HFFc6 (cell line): ENCODE measurements at regions not wholly inside any gene's neighbourhood (a gene's known extent, or its start where the extent isn't known, plus 50 kb on each side); places are given as distances from the start of the nearest gene placed in this dataset.

Source experiments
- DNase-seq: peaks from one replicate; pipeline ENCODE4 v3.0.0-alpha.2; 2018
- H3K27ac Mint-ChIP-seq: 2 replicates; pipeline ENCODE4 v1.8.0; 2020; ENCODE audit warnings: mild to moderate bottlenecking, mixed read lengths
- H3K27me3 Mint-ChIP-seq: 2 replicates; pipeline ENCODE4 v1.8.0; 2021; ENCODE audit warnings: mild to moderate bottlenecking, moderate library complexity, mixed read lengths; ENCODE audit not compliant: insufficient read depth
- H3K36me3 Mint-ChIP-seq: 2 replicates; pipeline ENCODE4 v1.8.0; 2021; ENCODE audit warnings: low read depth, mixed read lengths
- H3K4me1 Mint-ChIP-seq: 2 replicates; pipeline ENCODE4 v1.8.0; 2020; ENCODE audit warnings: low read depth, mixed read lengths
- H3K4me3 Mint-ChIP-seq: 2 replicates; pipeline ENCODE4 v1.8.0; 2020; ENCODE audit warnings: mild to moderate bottlenecking, moderate library complexity, mixed read lengths
- H3K9me3 Mint-ChIP-seq: 2 replicates; pipeline ENCODE4 v1.8.0; 2020; ENCODE audit warnings: mild to moderate bottlenecking, mixed read lengths
- CTCF ChIP-seq: fragments of 200-600 bp; sonication (generic); IDR thresholded peaks from 2 replicates; pipeline ENCODE4 v1.5.0; 2021; ENCODE audit warnings: antibody characterized with exemption, mild to moderate bottlenecking

GRCh38 chr1:37244083-37244480, 209.8 kb upstream of the GRIK3 start:
- Mint-ChIP-seq H3K27me3 (no peaks in the 10 kb centered on the region), H3K36me3 (peaks cover 5% of the 10 kb centered on the region), H3K9me3 (peaks cover 39% of the 10 kb centered on the region)

GRCh38 chr1:37244815-37245214, 210.5 kb upstream of the GRIK3 start:
- Mint-ChIP-seq H3K4me1 (no peaks in the 10 kb centered on the region), H3K27me3 (no peaks in the 10 kb centered on the region), H3K9me3 (peaks cover 37% of the 10 kb centered on the region), H3K36me3 (peaks cover 5% of the 10 kb centered on the region), H3K4me3 (no peak overlapping the region), H3K27ac (no peak overlapping the region)
- no peak for TF ChIP-seq CTCF
- no peak for DNase-seq

More at GRCh38 chr1:37244083-37244480, 209.8 kb upstream of the GRIK3 start:
- Mint-ChIP-seq H3K4me3 (no peak overlapping the region), H3K4me1 (no peaks in the 10 kb centered on the region), H3K27ac (no peak overlapping the region)
- TF ChIP-seq CTCF: no peak
- DNase-seq: no peak

GRCh38 chr1:37246631-37247030, 212.3 kb upstream of the GRIK3 start:
- no peaks in the 10 kb centered on the region for H3K4me1 Mint-ChIP-seq
- DNase-seq: no peak
- peaks cover 5% of the 10 kb centered on the region for H3K36me3 Mint-ChIP-seq
- H3K9me3 Mint-ChIP-seq: peaks cover 39% of the 10 kb centered on the region
- no peaks in the 10 kb centered on the region for H3K27me3 Mint-ChIP-seq
- H3K27ac Mint-ChIP-seq: no peak overlapping the region
- no peak for TF ChIP-seq CTCF
- H3K4me3 Mint-ChIP-seq: no peak overlapping the region

- no peak overlapping the region for H3K4me3 Mint-ChIP-seq
- no peak for DNase-seq
- H3K27me3 Mint-ChIP-seq: peaks cover 3% of the 10 kb centered on the region; the same call in 1 of the 2 replicates
- no peak overlapping the region for H3K27ac Mint-ChIP-seq
- no peak for TF ChIP-seq CTCF
- no peaks in the 10 kb centered on the region for H3K4me1 Mint-ChIP-seq
- peaks cover 5% of the 10 kb centered on the region for H3K36me3 Mint-ChIP-seq
- H3K9me3 Mint-ChIP-seq: peaks cover 43% of the 10 kb centered on the region
These were observed 216.1 kb upstream of the GRIK3 start for GRCh38 chr1:37250371-37250770.

- Mint-ChIP-seq H3K4me3 (no peak overlapping the region), H3K36me3 (no peaks in the 10 kb centered on the region; the same call in 1 of the 2 replicates), H3K9me3 (peaks cover 51% of the 10 kb centered on the region), H3K27ac (no peak overlapping the region), H3K27me3 (peaks cover 6% of the 10 kb centered on the region), H3K4me1 (no peaks in the 10 kb centered on the region)
- no peak for TF ChIP-seq CTCF
- DNase-seq: no peak
These were observed 219.1 kb upstream of the ZC3H12A start for GRCh38 chr1:37255136-37255795.
